Nephron progenitor cell (in vitro differentiated cells): ENCODE measurements at regions not wholly inside any gene's neighbourhood (a gene's known extent, or its start where the extent isn't known, plus 50 kb on each side); places are given as distances from the start of the nearest gene placed in this dataset.

ENCODE experiments used
- DNase-seq: peaks from one replicate; pipeline ENCODE4 v3.0.0; 2021
- H3K27ac Mint-ChIP-seq: 2 replicates; pipeline ENCODE4 v1.8.0; 2021; ENCODE audit warnings: mild to moderate bottlenecking, moderate library complexity, mixed read lengths
- H3K27me3 Mint-ChIP-seq: 2 replicates; pipeline ENCODE4 v1.8.0; 2021; ENCODE audit warnings: mild to moderate bottlenecking, low read depth, mixed read lengths; ENCODE audit not compliant: poor library complexity
- H3K36me3 Mint-ChIP-seq: 2 replicates; pipeline ENCODE4 v1.8.0; 2021; ENCODE audit warnings: low read depth, mixed read lengths
- H3K4me1 Mint-ChIP-seq: 2 replicates; pipeline ENCODE4 v1.8.0; 2021; ENCODE audit warnings: mixed read lengths
- H3K4me3 Mint-ChIP-seq: 2 replicates; pipeline ENCODE4 v1.8.0; 2021; ENCODE audit warnings: mild to moderate bottlenecking, moderate library complexity, mixed read lengths
- H3K9me3 Mint-ChIP-seq: 2 replicates; pipeline ENCODE4 v1.8.0; 2021; ENCODE audit warnings: mild to moderate bottlenecking, moderate library complexity, mixed read lengths
- TF ChIP-seq, protein P1 (sequence below): fragments of 200-600 bp; sonication (generic); IDR thresholded peaks from 2 replicates; pipeline ENCODE4 v1.5.0; 2021; ENCODE audit warnings: antibody characterized with exemption

DNA sequence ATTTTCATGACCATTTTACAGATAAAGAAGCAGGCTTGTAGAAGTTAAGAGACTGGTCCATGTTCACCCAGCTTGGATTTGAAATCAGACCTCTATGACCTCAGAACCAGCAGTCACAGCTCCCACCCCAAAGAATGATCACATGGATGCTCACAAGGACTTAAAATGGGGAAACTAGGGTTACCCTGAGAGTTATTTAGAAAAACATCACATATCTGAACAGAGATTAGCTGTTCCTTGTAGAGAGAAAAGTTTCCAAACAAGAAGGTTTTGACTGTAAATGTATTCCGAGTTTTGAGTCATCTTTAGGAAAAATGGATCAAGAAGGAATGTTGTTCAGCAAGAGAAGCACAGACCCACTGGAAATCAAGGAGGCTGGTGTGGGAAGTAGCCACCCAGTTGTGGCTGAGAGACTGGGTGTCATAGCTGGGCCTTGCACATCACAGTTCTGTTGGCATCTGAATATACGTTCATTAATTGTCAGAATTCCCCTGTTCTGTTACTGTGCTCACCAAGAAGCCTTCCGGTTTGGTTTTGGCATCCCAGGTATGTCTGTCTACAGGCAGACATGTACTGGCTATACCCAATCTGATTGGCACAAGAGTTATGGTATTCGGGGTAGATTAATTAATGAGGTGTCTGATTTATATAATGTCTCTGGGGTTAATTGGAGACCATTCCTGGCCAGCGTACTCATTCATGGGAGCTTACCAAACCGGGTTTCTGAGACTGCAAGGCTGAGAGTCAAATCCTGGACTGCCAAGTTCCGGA lies 371.8 kb upstream of the SLC14A2 start:
- H3K27me3 Mint-ChIP-seq, result peaks cover 13% of the 10 kb centered on the region
- H3K9me3 Mint-ChIP-seq, result no peaks in the 10 kb centered on the region
- DNase-seq, result no peak
- no peaks in the 10 kb centered on the region for H3K36me3 Mint-ChIP-seq
- H3K27ac Mint-ChIP-seq, result no peak overlapping the region
- no peak overlapping the region for H3K4me3 Mint-ChIP-seq
- no peaks in the 10 kb centered on the region for H3K4me1 Mint-ChIP-seq
- TF ChIP-seq, protein P1, sequence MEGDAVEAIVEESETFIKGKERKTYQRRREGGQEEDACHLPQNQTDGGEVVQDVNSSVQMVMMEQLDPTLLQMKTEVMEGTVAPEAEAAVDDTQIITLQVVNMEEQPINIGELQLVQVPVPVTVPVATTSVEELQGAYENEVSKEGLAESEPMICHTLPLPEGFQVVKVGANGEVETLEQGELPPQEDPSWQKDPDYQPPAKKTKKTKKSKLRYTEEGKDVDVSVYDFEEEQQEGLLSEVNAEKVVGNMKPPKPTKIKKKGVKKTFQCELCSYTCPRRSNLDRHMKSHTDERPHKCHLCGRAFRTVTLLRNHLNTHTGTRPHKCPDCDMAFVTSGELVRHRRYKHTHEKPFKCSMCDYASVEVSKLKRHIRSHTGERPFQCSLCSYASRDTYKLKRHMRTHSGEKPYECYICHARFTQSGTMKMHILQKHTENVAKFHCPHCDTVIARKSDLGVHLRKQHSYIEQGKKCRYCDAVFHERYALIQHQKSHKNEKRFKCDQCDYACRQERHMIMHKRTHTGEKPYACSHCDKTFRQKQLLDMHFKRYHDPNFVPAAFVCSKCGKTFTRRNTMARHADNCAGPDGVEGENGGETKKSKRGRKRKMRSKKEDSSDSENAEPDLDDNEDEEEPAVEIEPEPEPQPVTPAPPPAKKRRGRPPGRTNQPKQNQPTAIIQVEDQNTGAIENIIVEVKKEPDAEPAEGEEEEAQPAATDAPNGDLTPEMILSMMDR, result no peak

DNA sequence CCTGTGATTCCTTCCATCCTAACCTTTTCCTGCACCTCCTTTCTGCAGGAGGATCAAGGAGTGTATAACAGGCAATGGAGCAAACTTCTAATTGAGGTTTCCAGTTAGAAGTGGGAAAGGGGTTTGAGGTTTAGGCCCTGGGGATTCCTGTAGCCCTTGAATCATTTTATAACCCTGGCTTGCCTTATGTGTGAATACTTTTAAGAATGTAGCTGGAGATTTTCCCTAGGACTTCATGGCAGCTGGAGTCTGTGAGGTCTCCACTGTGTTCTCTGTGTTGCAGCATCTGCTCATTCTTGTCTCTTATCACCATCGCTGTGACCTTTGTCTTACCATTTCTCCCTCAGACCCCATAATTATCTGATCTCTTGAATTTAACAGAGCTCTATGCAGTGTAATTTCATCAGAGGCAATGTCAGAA lies 370.2 kb upstream of the SLC14A2 start:
- H3K4me3 Mint-ChIP-seq, result no peak overlapping the region
- no peaks in the 10 kb centered on the region for H3K9me3 Mint-ChIP-seq
- H3K4me1 Mint-ChIP-seq, result no peaks in the 10 kb centered on the region
- DNase-seq, result no peak
- TF ChIP-seq, protein P1, result no peak
- no peak overlapping the region for H3K27ac Mint-ChIP-seq
- H3K27me3 Mint-ChIP-seq, result peaks cover 5% of the 10 kb centered on the region
- H3K36me3 Mint-ChIP-seq, result no peaks in the 10 kb centered on the region

- H3K36me3 Mint-ChIP-seq, result no peaks in the 10 kb centered on the region
- H3K9me3 Mint-ChIP-seq, result no peaks in the 10 kb centered on the region
- DNase-seq, result no peak
- H3K27ac Mint-ChIP-seq, result no peak overlapping the region
- H3K27me3 Mint-ChIP-seq, result peaks cover 2% of the 10 kb centered on the region
- no peak overlapping the region for H3K4me3 Mint-ChIP-seq
- TF ChIP-seq, protein P1, result no peak
- no peaks in the 10 kb centered on the region for H3K4me1 Mint-ChIP-seq
Measured at GRCh38 chr18:45248240-45248903, 366.9 kb upstream of the SLC14A2 start.

GRCh38 chr18:45249246-45249661 lies 366.0 kb upstream of the SLC14A2 start:
- Mint-ChIP-seq H3K9me3 (no peaks in the 10 kb centered on the region), H3K27ac (no peak overlapping the region)
- no peak for DNase-seq

DNA sequence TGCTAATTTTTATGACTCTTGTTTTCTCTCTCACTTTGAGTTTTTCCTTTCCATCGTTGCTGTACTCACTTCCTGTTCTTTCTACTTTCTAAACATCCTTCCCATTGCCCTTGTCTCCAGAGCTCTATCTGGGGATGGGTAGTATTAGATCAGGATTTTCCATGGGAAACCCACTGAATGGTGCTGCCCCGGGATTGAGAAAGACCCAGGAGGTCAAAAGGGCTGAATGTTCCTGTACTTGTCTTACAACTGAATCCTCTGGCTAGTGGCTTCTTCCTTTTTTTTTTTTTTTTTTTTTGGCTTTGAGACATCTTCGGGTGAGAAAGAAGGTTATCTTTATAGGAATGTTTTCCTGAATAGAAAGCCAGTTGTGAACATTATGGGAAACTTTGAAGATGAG lies 364.8 kb upstream of the SLC14A2 start:
- H3K4me1 Mint-ChIP-seq, result peaks cover 5% of the 10 kb centered on the region

More at GRCh38 chr18:45249246-45249661, 366.0 kb upstream of the SLC14A2 start:
- no peaks in the 10 kb centered on the region for H3K36me3 Mint-ChIP-seq
- no peaks in the 10 kb centered on the region for H3K4me1 Mint-ChIP-seq
- H3K4me3 Mint-ChIP-seq, result no peak overlapping the region
- TF ChIP-seq, protein P1, result no peak
- no peaks in the 10 kb centered on the region for H3K27me3 Mint-ChIP-seq

More for the DNA sequence above, 364.8 kb upstream of the SLC14A2 start:
- no peak overlapping the region for H3K27ac Mint-ChIP-seq
- H3K27me3 Mint-ChIP-seq, result no peaks in the 10 kb centered on the region
- H3K36me3 Mint-ChIP-seq, result no peaks in the 10 kb centered on the region
- TF ChIP-seq, protein P1, result no peak
- DNase-seq, result no peak
- no peak overlapping the region for H3K4me3 Mint-ChIP-seq
- no peaks in the 10 kb centered on the region for H3K9me3 Mint-ChIP-seq
